GM18951 (cell line): ENCODE measurements at regions not wholly inside any gene's neighbourhood (a gene's known extent, or its start where the extent isn't known, plus 50 kb on each side); places are given as distances from the start of the nearest gene placed in this dataset.
"Not testable (repeated sequence)": the region's sequence is repeated elsewhere in the genome, so short reads cannot be mapped to it uniquely, and the experiment has no call there.

ENCODE experiments used
- POLR2A ChIP-seq: IDR thresholded peaks from 4 replicates; pipeline ENCODE4 v1.6.1; 2011; ENCODE audit warnings: mild to moderate bottlenecking; ENCODE audit not compliant: insufficient read length, insufficient read depth; ENCODE audit errors: extremely low read depth
- in situ Hi-C: fragments of 300-500 bp; cut with MboI; formaldehyde crosslinking; loops from one replicate; pipeline ENCODE4 v1.12.0; 2022; ENCODE audit warnings: low sequenced_read_pairs, mixed read lengths, inconsistent platforms; ENCODE audit not compliant: unreplicated experiment

DNA sequence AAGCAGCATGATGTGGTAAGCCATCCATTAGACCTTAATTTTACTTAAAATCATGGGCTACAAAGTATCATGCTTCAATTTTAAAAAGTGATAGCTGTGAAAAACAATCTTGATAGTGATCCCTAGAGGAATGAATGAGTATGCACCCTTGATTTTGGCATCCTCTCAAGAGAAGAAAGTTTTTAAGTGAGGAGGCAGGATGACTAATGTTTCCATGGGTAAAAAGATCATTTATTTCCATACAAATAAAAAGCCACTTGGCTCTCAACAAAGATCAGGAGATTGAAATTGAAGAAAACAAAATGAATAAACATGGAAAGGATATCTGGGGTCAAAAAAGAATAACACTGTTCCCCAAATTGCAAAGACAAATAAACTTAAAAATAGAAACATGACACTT is 305.4 kb downstream of the MEX3B start:
- no peak for TF ChIP-seq POLR2A
- in situ Hi-C loops, result no loop called here

DNA sequence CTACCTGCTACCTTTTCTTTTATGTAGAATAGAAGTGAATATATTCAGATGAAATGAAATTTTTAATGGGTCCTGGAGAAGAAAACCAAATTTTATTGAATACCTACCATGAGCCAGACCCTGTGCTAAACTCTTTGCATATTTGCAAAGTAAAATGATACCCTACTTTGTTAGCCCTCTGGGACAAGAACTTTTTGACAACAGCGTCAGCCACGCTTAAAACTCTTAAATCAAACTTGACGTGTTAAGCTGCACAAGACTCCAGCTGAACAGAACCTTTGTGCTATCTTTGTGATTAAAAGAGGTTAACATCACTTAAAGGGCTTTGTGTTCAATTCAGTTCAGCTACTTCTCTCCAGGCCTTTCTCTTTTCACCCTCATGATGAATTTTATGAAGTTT is 316.5 kb downstream of the MEX3B start:
- in situ Hi-C loops, result no loop called here

GRCh38 chr15:81728726-81729125 is 317.1 kb downstream of the MEX3B start:
- no peak for TF ChIP-seq POLR2A

More for the DNA sequence above, 316.5 kb downstream of the MEX3B start:
- TF ChIP-seq POLR2A, result no peak

GRCh38 chr15:81725590-81725989 is 320.2 kb downstream of the MEX3B start:
- in situ Hi-C loops, result no loop called here
- TF ChIP-seq POLR2A, result no peak

More at GRCh38 chr15:81728726-81729125, 317.1 kb downstream of the MEX3B start:
- in situ Hi-C loops, result no loop called here

- in situ Hi-C loops, result no loop called here
- no peak for TF ChIP-seq POLR2A
These were observed 321.3 kb downstream of the MEX3B start for GRCh38 chr15:81724536-81724935.

GRCh38 chr15:81723701-81724100 is 322.1 kb downstream of the MEX3B start:
- in situ Hi-C loops, result no loop called here
- TF ChIP-seq POLR2A, result no peak

DNA sequence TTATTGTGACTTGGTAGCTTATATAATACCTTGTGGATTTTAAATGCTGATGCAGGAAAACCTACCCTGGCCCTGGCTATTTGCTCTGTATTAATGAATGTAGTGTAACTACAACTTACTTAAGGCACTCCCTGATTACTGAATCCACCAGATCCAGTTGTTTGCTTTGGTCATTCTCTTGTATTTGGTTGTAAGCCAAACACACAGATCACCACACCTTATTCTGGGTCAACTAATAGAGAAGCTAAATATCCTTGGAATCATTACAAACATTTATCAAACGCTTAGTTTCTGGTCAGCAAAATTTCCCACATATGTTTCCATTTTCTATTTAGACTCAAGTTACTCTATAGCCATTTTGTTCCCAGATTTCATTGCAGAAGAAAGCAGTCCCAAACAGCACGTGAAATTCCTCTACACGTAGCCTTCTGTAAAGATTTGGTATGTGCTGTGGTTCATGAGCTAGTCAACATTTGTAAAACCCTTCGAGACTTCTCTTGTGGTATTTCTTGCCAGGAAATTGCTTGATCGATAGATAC is 322.6 kb downstream of the MEX3B start:
- no peak for TF ChIP-seq POLR2A
- in situ Hi-C loops, result no loop called here

DNA sequence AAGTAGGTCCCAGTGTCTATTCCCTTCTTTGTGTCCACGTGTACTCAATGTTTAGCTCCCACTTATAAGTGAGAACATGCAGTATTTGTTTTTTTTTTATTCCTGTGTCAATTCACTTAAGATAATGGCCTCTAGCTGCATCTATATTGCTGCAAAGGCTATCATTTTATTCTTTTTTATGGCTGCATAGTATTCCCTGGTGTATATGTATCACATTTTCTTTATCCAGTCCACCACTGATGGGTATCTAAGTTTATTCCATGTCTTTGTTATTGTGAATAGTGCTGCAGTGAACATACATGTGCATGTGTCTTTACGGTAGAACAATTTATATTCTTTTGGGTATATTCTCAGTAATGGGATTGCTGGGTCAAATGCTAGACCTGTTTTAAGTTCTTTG is 329.4 kb downstream of the MEX3B start:
- in situ Hi-C loops, result not testable (repeated sequence)

- in situ Hi-C loops, result no loop called here
- no peak for TF ChIP-seq POLR2A
These were observed 335.5 kb downstream of the MEX3B start for GRCh38 chr15:81710328-81710727.

DNA sequence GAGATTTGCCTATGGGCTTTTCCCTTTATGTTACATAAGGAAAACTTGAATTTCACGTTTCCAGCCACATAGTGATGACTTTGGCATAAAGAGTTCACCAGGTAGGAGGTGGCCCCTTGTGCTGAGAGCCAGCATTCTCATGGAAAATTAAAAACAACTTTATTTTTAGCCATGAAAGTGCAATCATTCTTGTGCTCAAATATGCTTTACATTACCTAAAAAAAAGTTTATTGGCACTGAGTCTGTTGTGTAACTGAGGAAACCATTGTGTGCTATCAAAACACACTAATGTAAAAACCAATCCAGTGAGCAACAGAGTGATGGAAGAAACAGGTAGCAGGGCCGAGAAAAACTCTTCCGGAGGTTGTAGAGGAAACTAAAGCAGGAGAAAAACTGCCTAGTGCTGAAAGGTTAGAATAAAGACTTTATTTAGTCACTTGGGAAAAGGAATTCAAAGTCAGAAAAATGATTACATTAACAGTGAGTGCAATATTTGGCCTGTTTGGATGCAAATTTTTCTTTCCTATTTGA is 332.9 kb upstream of the TMC3 start:
- in situ Hi-C loops, result not testable (repeated sequence)

GRCh38 chr15:81705727-81706126 is 331.7 kb upstream of the TMC3 start:
- in situ Hi-C loops, result not testable (repeated sequence)

DNA sequence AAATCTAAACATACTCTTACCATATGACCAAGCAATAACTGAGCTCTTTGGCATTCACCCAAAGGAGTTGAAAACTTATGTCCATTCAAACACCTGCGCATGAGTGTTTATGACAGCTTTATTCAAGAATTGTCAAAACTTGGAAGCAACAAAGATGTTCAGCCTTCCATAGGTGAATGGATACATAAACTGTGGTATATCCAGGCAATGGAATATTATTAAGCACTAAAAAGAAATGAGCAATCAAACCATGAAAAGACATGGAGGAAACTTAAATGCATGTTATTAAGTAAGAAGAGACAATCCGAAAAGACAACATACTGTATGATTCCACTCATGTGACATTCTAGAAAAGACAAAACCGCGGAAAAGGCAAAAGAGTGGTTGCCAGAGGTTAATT is 312.0 kb upstream of the TMC3 start:
- in situ Hi-C loops, result no loop called here
- TF ChIP-seq POLR2A, result no peak

GRCh38 chr15:81685237-81685636 is 311.2 kb upstream of the TMC3 start:
- in situ Hi-C loops, result no loop called here
- no peak for TF ChIP-seq POLR2A

GRCh38 chr15:81680829-81681228 is 306.8 kb upstream of the TMC3 start:
- TF ChIP-seq POLR2A, result no peak
- in situ Hi-C loops, result no loop called here

DNA sequence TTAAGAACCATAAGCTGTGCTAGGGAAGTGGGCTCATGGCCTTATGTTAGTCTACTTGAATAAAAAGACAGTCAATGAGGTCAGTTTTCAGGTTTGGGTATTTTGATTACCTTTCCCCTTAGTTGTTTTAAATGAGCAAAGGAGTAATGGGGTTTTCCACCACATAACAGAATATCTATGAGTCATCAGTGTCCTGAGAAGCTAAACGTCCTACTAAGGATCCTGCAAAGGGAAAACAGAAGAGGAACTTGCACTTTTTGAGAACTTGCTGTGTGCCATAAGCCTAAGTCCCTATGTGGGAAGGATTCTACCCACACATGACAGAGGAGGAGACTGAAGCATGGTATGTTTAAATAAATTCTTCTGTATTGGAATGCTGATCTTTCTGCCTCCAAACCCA is 292.8 kb upstream of the TMC3 start:
- no peak for TF ChIP-seq POLR2A
- in situ Hi-C loops, result no loop called here

- in situ Hi-C loops, result no loop called here
- TF ChIP-seq POLR2A, result no peak
These were observed 287.0 kb upstream of the TMC3 start for GRCh38 chr15:81660976-81661375.
